Naive thymus-derived CD8-positive, alpha-beta T cell (primary cell): ENCODE measurements at regions not wholly inside any gene's neighbourhood (a gene's known extent, or its start where the extent isn't known, plus 50 kb on each side); places are given as distances from the start of the nearest gene placed in this dataset.

ENCODE experiments used
- ATAC-seq, 2 donors: fragments of 150-1000 bp; cut with Tn5 transposase in 1 of 2; sonication (Bioruptor Pico), chemical (Tn5 transposase) in 1 of 2; 1 replicate in 1 of 2; 2 replicates in 1 of 2; pipeline ENCODE4 v1.10.0; 2021; ENCODE audit warnings: mild to moderate bottlenecking in 2 of 2, moderate library complexity in 2 of 2
- POLR2A ChIA-PET: fragments of 350-600 bp; sonication (Branson Sonifier 250); formaldehyde crosslinking; loops from one replicate; lab custom pipeline; 2021; ENCODE audit warnings: antibody characterized with exemption; lab: Charles Lee
- DNase-seq, 10 donors: peaks; one replicate each; pipeline versions ENCODE4 v3.0.0 to v3.0.0-alpha.2; 2020 to 2022
- H3K27ac Mint-ChIP-seq, 10 donors: one replicate each; pipeline ENCODE4 v1.8.0; 2020 to 2022; ENCODE audit warnings: mild to moderate bottlenecking in 10 of 10, mixed read lengths in 10 of 10, moderate library complexity in 4 of 10, inconsistent platforms in 1 of 10
- H3K27me3 Mint-ChIP-seq, 5 donors: one replicate each; pipeline ENCODE4 v1.8.0; 2021 to 2022; ENCODE audit warnings: mixed read lengths in 5 of 5
- H3K36me3 Mint-ChIP-seq, 3 donors: one replicate each; pipeline ENCODE4 v1.8.0; 2020 to 2022; ENCODE audit warnings: mixed read lengths in 3 of 3, mild to moderate bottlenecking in 2 of 3, inconsistent platforms in 1 of 3
- H3K4me1 Mint-ChIP-seq, 4 donors: one replicate each; pipeline ENCODE4 v1.8.0; 2021 to 2022; ENCODE audit warnings: mixed read lengths in 4 of 4
- H3K4me3 Mint-ChIP-seq, 10 donors: one replicate each; pipeline ENCODE4 v1.8.0; 2020 to 2022; ENCODE audit warnings: mild to moderate bottlenecking in 10 of 10, mixed read lengths in 10 of 10, moderate library complexity in 6 of 10, inconsistent platforms in 1 of 10
- H3K9me3 Mint-ChIP-seq, 9 donors: one replicate each; pipeline ENCODE4 v1.8.0; 2020 to 2022; ENCODE audit warnings: mixed read lengths in 9 of 9, mild to moderate bottlenecking in 3 of 9, inconsistent platforms in 1 of 9, moderate library complexity in 1 of 9

- POLR2A ChIA-PET: no interaction called here
- no peak for ATAC-seq
- H3K4me3 Mint-ChIP-seq: no peak overlapping the region
- H3K36me3 Mint-ChIP-seq: peaks cover 0 to 4% (median 0%) of the 10 kb centered on the region in 3 donors
- peaks cover 0 to 36% (median 10%) of the 10 kb centered on the region in 9 donors for H3K9me3 Mint-ChIP-seq
- H3K4me1 Mint-ChIP-seq: no peaks in the 10 kb centered on the region
- DNase-seq: peak in 1 of 10 donors; percentile 1
- H3K27ac Mint-ChIP-seq: no peak overlapping the region
- H3K27me3 Mint-ChIP-seq: no peaks in the 10 kb centered on the region
Observed at GRCh38 chr14:42428996-42429395, 822.3 kb downstream of the LRFN5 start.

- peaks cover 0 to 10% (median 0%) of the 10 kb centered on the region in 9 donors for H3K9me3 Mint-ChIP-seq
Observed at GRCh38 chr14:42424501-42424900, 817.8 kb downstream of the LRFN5 start.

GRCh38 chr14:42421377-42422078 is 814.9 kb downstream of the LRFN5 start:
- POLR2A ChIA-PET: no interaction called here
- peaks cover 0 to 10% (median 0%) of the 10 kb centered on the region in 9 donors for H3K9me3 Mint-ChIP-seq
- no peak overlapping the region for H3K4me3 Mint-ChIP-seq
- ATAC-seq: no peak
- H3K4me1 Mint-ChIP-seq: no peaks in the 10 kb centered on the region
- no peaks in the 10 kb centered on the region for H3K36me3 Mint-ChIP-seq
- H3K27me3 Mint-ChIP-seq: no peaks in the 10 kb centered on the region
- no peak overlapping the region for H3K27ac Mint-ChIP-seq
- no peak for DNase-seq

More at GRCh38 chr14:42424501-42424900, 817.8 kb downstream of the LRFN5 start:
- H3K4me3 Mint-ChIP-seq: no peak overlapping the region
- H3K36me3 Mint-ChIP-seq: no peaks in the 10 kb centered on the region
- H3K4me1 Mint-ChIP-seq: no peaks in the 10 kb centered on the region
- H3K27me3 Mint-ChIP-seq: no peaks in the 10 kb centered on the region
- DNase-seq (no peak), ATAC-seq (no peak)
- POLR2A ChIA-PET: no interaction called here
- H3K27ac Mint-ChIP-seq: no peak overlapping the region

- ATAC-seq (no peak), DNase-seq (no peak)
- Mint-ChIP-seq H3K27me3 (no peaks in the 10 kb centered on the region), H3K4me1 (no peaks in the 10 kb centered on the region), H3K36me3 (no peaks in the 10 kb centered on the region), H3K4me3 (no peak overlapping the region), H3K27ac (no peak overlapping the region), H3K9me3 (peaks cover 0 to 10% (median 0%) of the 10 kb centered on the region in 9 donors)
- POLR2A ChIA-PET: no interaction called here
Observed at GRCh38 chr14:42420071-42420470, 813.4 kb downstream of the LRFN5 start.

- H3K4me3 Mint-ChIP-seq: no peak overlapping the region
- DNase-seq (no peak), ATAC-seq (no peak)
- H3K27me3 Mint-ChIP-seq: no peaks in the 10 kb centered on the region
- H3K9me3 Mint-ChIP-seq: peaks cover 0 to 28% (median 11%) of the 10 kb centered on the region in 9 donors
- no peaks in the 10 kb centered on the region for H3K4me1 Mint-ChIP-seq
- H3K27ac Mint-ChIP-seq: no peak overlapping the region
- H3K36me3 Mint-ChIP-seq: no peaks in the 10 kb centered on the region
- POLR2A ChIA-PET: no interaction called here
Observed at GRCh38 chr14:42407153-42407552, 800.5 kb downstream of the LRFN5 start.

GRCh38 chr14:42391146-42391834 is 784.6 kb downstream of the LRFN5 start:
- Mint-ChIP-seq H3K9me3 (peaks cover 0 to 11% (median 5%) of the 10 kb centered on the region in 9 donors), H3K27me3 (no peaks in the 10 kb centered on the region), H3K27ac (no peak overlapping the region), H3K4me3 (no peak overlapping the region), H3K4me1 (no peaks in the 10 kb centered on the region), H3K36me3 (no peaks in the 10 kb centered on the region)
- no peak for ATAC-seq
- POLR2A ChIA-PET: no interaction called here
- DNase-seq: no peak

GRCh38 chr14:42378880-42379279 is 772.2 kb downstream of the LRFN5 start:
- no peaks in the 10 kb centered on the region for H3K4me1 Mint-ChIP-seq
- H3K27me3 Mint-ChIP-seq: no peaks in the 10 kb centered on the region
- POLR2A ChIA-PET: no interaction called here
- no peak for DNase-seq
- no peak overlapping the region for H3K27ac Mint-ChIP-seq
- peaks cover 0 to 11% (median 0%) of the 10 kb centered on the region in 9 donors for H3K9me3 Mint-ChIP-seq
- no peaks in the 10 kb centered on the region for H3K36me3 Mint-ChIP-seq
- H3K4me3 Mint-ChIP-seq: no peak overlapping the region
- ATAC-seq: no peak

- Mint-ChIP-seq H3K36me3 (no peaks in the 10 kb centered on the region), H3K9me3 (peaks cover 0 to 11% (median 0%) of the 10 kb centered on the region in 9 donors), H3K4me3 (no peak overlapping the region), H3K4me1 (no peaks in the 10 kb centered on the region), H3K27ac (no peak overlapping the region), H3K27me3 (no peaks in the 10 kb centered on the region)
- ATAC-seq (no peak), DNase-seq (no peak)
- POLR2A ChIA-PET: no interaction called here
Observed at GRCh38 chr14:42378274-42378673, 771.6 kb downstream of the LRFN5 start.

GRCh38 chr14:42374332-42374731 is 767.7 kb downstream of the LRFN5 start:
- no peak overlapping the region for H3K27ac Mint-ChIP-seq
- DNase-seq: no peak
- peaks cover 0 to 10% (median 2%) of the 10 kb centered on the region in 9 donors for H3K9me3 Mint-ChIP-seq
- H3K36me3 Mint-ChIP-seq: no peaks in the 10 kb centered on the region
- no peaks in the 10 kb centered on the region for H3K4me1 Mint-ChIP-seq
- no peaks in the 10 kb centered on the region for H3K27me3 Mint-ChIP-seq
- ATAC-seq: no peak
- POLR2A ChIA-PET: no interaction called here
- no peak overlapping the region for H3K4me3 Mint-ChIP-seq

- no peak overlapping the region for H3K27ac Mint-ChIP-seq
- H3K4me3 Mint-ChIP-seq: no peak overlapping the region
- ATAC-seq (no peak), DNase-seq (no peak)
- H3K9me3 Mint-ChIP-seq: peaks cover 0 to 5% (median 1%) of the 10 kb centered on the region in 9 donors
- POLR2A ChIA-PET: no interaction called here
- H3K27me3 Mint-ChIP-seq: no peaks in the 10 kb centered on the region
- no peaks in the 10 kb centered on the region for H3K4me1 Mint-ChIP-seq
- H3K36me3 Mint-ChIP-seq: no peaks in the 10 kb centered on the region
Observed at GRCh38 chr14:42370056-42370455, 763.4 kb downstream of the LRFN5 start.

- no peak overlapping the region for H3K4me3 Mint-ChIP-seq
- POLR2A ChIA-PET: no interaction called here
Observed at GRCh38 chr14:42368234-42368633, 761.6 kb downstream of the LRFN5 start.

GRCh38 chr14:42353315-42353714 is 746.6 kb downstream of the LRFN5 start:
- no peak for DNase-seq
- H3K36me3 Mint-ChIP-seq: no peaks in the 10 kb centered on the region
- H3K4me3 Mint-ChIP-seq: no peak overlapping the region
- H3K27me3 Mint-ChIP-seq: no peaks in the 10 kb centered on the region
- POLR2A ChIA-PET: no interaction called here
- H3K9me3 Mint-ChIP-seq: peaks cover 0 to 5% (median 2%) of the 10 kb centered on the region in 9 donors
- peaks cover 0 to 5% (median 0%) of the 10 kb centered on the region in 4 donors for H3K4me1 Mint-ChIP-seq
- ATAC-seq: no peak
- no peak overlapping the region for H3K27ac Mint-ChIP-seq

More at GRCh38 chr14:42368234-42368633, 761.6 kb downstream of the LRFN5 start:
- H3K27ac Mint-ChIP-seq: no peak overlapping the region
- no peak for DNase-seq
- H3K36me3 Mint-ChIP-seq: no peaks in the 10 kb centered on the region
- no peaks in the 10 kb centered on the region for H3K27me3 Mint-ChIP-seq
- peaks cover 0 to 14% (median 3%) of the 10 kb centered on the region in 9 donors for H3K9me3 Mint-ChIP-seq
- H3K4me1 Mint-ChIP-seq: no peaks in the 10 kb centered on the region
- no peak for ATAC-seq

- H3K9me3 Mint-ChIP-seq: peaks cover 0 to 7% (median 0%) of the 10 kb centered on the region in 9 donors
- POLR2A ChIA-PET: no interaction called here
- ATAC-seq (no peak), DNase-seq (no peak)
- H3K27ac Mint-ChIP-seq: no peak overlapping the region
- H3K4me1 Mint-ChIP-seq: peaks cover 0 to 5% (median 0%) of the 10 kb centered on the region in 4 donors
- H3K4me3 Mint-ChIP-seq: no peak overlapping the region
- H3K27me3 Mint-ChIP-seq: no peaks in the 10 kb centered on the region
- peaks cover 0 to 2% (median 0%) of the 10 kb centered on the region in 3 donors for H3K36me3 Mint-ChIP-seq
Observed at GRCh38 chr14:42335918-42336317, 729.2 kb downstream of the LRFN5 start.
